ENCODE measurements at regions not wholly inside any gene's neighbourhood (a gene's known extent, or its start where the extent isn't known, plus 50 kb on each side); places are given as distances from the start of the nearest gene placed in this dataset.

- DNase-seq (ENCODE audit: low read depth in 3 of 3) = no peak
These were observed 329.9 kb upstream of the ZMIZ1 start for GRCh38 chr10:78738861-78739260.

- DNase-seq (ENCODE audit: low read depth in 3 of 3) = no peak
These were observed 329.2 kb upstream of the ZMIZ1 start for GRCh38 chr10:78739444-78740053.

DNA sequence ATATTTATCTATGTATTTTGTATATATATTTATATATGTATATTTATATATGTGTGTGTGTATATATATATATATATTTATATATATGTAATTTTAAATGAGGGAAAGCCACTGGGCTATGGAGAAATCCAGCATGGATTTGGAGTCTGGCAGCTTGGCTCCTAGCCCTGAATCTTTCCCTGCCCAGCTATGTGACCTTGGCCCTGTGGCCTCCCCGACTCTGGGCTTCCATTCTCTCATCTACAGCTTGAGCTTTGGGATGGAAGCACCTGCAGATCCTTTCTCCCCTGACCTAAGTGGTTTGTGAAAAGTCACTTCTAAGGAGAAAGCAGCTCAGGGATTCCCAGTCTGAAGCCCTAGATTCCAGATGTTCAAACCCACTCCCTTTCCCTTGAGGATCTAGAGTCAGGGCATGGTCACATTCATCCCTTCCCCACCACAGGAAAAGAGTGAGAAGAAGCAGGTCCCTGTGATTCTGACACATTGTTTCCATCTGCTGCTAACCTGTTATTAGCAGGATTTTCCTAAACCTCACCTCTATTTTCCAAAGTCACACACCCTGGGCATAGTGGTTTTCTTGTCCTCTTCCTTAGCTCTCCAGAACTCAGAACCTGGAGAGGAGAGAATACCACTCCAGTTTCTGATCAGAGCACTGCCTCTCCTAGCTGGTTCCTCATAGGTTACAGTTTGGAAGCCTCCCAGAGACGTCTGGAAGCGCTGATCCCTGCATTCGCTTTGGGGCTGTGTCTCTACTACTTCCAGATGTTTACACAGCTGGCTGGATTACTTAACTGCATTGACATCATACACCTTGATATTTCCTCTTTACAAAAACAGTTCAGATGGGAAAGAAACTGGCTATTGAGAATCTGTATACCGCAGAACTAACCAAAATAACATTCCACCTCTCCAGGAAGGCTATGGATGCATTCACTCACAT is 327.5 kb upstream of the ZMIZ1 start:
- DNase-seq (ENCODE audit: low read depth in 3 of 3) = no peak

DNA sequence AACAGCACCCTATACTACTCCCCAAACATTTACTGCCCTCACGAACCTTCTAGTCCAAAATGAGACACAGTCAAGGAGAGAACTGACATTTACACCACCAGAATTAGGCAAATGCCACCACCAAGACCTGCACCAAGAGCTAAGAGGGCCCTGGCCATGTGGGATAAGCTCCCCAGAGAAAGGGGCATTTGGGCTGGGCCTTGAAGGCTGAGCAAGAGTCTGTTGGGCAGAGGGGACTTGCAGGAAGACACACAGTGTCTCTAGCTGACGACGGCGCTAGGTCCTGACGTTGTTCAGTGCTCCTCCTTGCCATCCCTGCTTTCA is 326.4 kb upstream of the ZMIZ1 start:
- no peak for DNase-seq (ENCODE audit: low read depth in 3 of 3)

DNA sequence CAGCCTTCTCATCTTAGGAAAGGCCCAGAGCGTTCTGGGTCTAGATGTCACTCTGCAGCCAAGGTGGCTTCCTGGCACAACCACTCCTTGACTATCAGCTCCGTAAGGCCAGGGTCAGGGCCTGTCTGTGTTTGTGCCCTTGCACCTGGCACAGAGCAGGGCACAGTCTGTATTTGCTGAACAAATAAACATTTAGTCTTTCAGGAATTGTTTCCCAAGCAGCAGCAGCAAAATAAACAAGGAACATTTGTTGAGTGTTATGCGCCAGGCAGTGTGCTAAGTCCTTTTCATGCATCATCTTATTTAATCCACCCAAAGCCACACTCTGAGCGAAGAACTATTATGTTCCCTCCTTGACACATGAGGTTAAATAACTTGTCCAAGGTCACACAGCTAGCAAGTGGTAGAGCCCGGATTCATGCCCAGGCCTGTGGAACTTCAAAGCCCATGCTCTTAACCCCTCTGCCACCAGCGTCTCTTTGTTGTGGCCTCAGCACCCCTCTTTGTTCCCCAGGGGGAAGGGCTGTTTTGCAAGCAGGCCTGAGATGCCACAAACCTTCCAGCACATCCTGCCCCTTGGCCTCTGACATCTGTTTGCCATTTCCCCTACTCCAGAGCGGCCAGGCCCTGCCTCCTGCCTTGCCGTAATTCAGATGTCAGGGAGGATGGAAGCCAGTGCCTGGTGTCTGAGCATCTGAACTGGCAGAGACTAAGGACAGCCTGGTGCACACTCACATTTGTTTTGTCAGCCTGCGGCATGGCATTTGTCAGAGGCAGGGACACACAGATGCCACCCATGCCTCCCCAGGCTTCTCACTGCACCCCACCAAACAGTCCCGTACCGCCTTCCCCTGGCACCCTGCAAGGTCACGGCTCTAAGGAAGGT is 325.8 kb upstream of the ZMIZ1 start:
- DNase-seq (ENCODE audit: low read depth in 3 of 3) = no peak

DNA sequence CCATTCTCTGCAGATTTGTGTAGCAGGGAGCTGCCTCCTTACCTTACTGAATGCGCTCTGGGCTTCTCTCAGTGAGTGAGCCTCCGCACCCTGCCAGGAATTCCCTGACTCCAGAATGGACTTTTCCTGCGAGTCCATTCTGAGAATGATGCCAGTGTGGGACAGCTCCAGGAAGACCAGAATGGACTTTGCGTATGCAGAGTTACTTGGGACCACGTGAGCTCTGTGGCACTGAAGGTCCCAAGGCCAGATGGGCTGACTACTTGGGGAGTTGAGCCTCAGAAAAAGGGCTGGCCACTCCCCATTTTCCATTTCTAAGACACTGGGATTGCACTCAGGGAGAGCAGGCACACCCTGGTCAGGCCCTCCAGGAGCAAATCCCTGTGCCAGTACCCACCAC is 324.7 kb upstream of the ZMIZ1 start:
- DNase-seq (ENCODE audit: low read depth in 3 of 3) = no peak

- no peak for DNase-seq (ENCODE audit: low read depth in 3 of 3)
These were observed 324.2 kb upstream of the ZMIZ1 start for GRCh38 chr10:78744491-78745090.

GRCh38 chr10:78745441-78745840 is 323.3 kb upstream of the ZMIZ1 start:
- DNase-seq (ENCODE audit: low read depth in 3 of 3) = no peak

GRCh38 chr10:78746155-78746763 is 322.5 kb upstream of the ZMIZ1 start:
- no peak for DNase-seq (ENCODE audit: low read depth in 3 of 3)

- DNase-seq (ENCODE audit: low read depth in 3 of 3) = no peak
These were observed 321.1 kb upstream of the ZMIZ1 start for GRCh38 chr10:78747401-78748234.

GRCh38 chr10:78748235-78748533 is 320.6 kb upstream of the ZMIZ1 start:
- DNase-seq (ENCODE audit: low read depth in 3 of 3) = no peak

DNA sequence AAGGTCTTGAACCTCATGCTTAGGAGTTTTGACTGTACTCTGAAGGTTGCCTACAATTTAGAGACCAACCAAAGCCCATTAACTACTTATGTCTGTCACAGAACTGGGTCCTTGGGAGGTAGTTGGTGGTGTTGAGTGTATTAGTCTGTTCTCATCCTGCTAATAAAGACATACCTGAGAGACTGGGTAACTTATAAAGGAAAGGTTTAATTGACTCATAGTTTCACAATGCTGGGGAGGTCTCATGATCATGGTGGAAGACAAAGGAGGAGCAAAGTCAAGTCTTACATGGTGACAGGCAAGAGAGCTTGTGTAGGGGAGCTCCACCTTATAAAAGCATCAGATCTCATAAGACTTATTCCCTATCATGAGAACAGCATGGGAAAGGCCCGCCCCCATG is 319.6 kb upstream of the ZMIZ1 start:
- no peak for DNase-seq (ENCODE audit: low read depth in 3 of 3)

GRCh38 chr10:78749898-78750297 is 318.9 kb upstream of the ZMIZ1 start:
- no peak for DNase-seq (ENCODE audit: low read depth in 3 of 3)

- no peak for DNase-seq (ENCODE audit: low read depth in 3 of 3)
These were observed 318.3 kb upstream of the ZMIZ1 start for GRCh38 chr10:78750418-78750817.

DNA sequence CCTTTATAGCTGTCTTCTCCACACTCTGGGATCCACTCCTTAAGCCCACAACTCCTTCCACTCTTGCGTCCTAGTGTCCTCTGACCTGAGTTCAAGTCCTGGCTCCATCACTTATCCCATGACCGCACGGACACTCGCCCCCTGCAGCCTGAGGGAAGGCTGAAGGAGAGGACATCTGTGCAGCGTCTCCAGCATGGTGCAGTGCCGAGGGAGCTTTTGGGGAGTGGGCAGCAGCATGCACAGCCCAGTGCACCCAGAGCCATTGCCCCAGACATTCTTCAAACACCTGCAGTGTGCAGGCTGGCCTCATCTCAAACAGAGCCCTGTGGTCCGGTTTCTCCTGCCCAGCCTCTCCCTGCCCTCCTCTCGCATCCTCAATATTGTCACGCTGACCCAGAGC is 317.1 kb upstream of the ZMIZ1 start:
- DNase-seq (ENCODE audit: low read depth in 3 of 3) = no peak

DNA sequence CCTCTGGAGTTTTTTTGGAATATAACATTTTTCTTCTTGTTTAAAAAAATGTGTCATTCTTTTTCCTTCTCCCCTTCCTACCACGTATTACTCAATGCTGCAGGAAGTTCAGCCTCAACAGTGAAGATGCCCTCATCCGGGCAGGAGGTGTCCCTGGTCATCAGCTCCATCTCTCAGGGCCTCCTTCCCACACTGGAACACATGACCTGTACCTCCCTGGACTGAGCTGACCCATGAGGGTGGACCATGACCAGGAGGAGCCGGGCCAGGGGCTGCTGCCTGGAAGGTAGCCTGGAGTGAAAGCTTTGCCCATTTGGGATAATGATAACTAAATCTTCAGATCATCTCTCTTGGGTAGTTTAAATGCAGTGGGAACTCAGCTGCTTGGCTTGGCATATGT is 316.5 kb upstream of the ZMIZ1 start:
- DNase-seq (ENCODE audit: low read depth in 3 of 3) = no peak

- DNase-seq (ENCODE audit: low read depth in 3 of 3) = no peak
These were observed 316.1 kb upstream of the ZMIZ1 start for GRCh38 chr10:78752708-78753107.

DNA sequence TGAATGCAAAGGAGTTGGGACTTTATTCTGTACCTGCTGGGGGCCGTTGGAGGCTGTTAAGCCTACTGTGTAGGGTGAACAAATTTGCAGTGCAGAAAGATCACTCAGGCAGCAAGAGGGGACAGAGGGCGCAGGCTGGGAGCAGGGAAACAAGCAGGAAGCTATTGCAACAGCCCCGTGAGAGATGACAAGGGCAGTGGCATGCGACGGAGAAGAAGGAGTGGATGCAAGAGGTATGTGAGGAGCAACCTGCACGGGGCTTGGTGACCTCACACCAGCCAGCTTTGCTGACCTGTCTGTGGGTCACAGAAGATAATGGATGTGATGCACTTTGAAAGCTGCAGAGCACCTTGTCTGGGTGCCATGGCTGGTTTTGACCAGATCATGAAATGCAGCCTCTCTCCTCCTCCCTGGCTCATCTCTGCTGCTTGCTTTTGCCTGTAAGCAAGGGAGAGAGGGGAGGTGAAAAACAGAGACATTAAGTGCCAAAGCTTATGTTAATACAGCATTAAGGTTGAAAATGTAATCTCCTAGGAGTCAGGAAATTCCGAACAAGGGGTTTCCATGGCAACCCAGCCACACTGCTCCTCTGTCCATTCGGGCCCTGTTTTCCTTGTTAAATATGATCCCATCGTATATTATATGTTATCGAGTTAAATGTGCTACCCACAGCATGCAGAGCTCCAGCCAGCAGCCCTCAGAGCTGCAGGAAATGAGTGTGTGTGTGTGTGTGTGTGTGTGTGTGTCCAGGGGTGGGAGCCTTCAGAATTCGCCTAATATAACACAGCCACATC is 314.3 kb upstream of the ZMIZ1 start:
- no peak for DNase-seq (ENCODE audit: low read depth in 3 of 3)

DNA sequence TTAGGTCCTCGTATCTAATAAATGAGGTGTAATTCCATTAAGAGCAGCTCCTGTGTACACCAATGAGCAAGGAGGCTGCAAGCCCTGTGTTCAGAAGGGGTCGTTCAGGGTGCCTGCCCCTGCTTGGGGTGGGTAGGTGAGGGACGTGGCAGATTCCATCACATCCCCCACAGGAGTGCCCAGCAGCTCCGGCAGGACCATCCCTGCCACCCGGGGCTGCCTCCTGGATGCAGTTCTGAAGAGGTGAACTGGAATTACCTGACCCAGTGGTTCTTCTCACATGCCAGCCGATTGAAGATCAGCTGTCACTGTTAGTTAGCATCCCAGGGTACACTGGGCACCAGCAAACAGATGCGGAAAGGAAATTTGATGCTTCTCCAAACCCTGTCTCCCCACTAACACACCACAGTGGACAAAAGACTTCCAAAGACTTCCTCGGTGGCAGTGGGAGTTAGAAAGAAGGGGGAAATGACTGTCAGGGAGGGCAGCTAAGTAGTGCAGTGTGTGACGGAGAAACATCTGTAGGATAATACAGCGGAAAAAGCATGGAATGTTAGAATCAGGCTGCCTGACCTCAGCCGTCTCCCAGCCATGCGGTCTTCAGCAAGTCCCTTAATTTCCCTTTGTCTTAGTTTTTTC is 313.6 kb upstream of the ZMIZ1 start:
- no peak for DNase-seq (ENCODE audit: low read depth in 3 of 3)
